ENCODE measurements at regions not wholly inside any gene's neighbourhood (a gene's known extent, or its start where the extent isn't known, plus 50 kb on each side); places are given as distances from the start of the nearest gene placed in this dataset.
"Not testable (repeated sequence)": the region's sequence is repeated elsewhere in the genome, so short reads cannot be mapped to it uniquely, and the experiment has no call there.

DNA sequence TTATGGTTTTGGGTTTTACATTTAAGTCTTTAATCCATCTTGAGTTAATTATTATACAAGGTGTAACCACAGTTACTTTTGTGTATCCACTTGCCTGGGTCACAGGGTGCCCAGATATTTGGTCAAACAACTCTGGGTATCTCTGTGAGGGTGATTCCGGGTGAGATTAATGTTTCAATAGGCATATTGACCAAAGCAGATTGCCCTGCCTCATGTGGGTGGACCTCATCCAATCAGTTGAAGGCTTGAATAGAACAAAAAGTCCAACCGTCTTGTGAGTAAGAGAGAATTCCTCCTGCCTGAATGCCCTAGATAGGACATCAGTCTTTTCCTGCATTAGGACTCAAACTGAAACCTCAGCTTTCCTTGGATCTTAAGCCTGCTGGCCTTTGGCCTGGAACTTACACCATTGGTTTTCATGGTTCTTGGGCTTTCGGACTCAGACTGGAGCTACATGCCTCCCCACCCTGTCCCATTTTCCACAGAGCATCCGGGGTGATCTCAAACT is 68.9 kb upstream of the ST8SIA6 start:
- no peaks in the 10 kb centered on the region for H3K4me1 ChIP-seq (ENCODE audit: insufficient read depth, low read length)
- no peak overlapping the region for H3K4me2 ChIP-seq (ENCODE audit: insufficient read depth, low read length)
- H3K36me3 ChIP-seq (ENCODE audit: insufficient read depth, low read length) = no peaks in the 10 kb centered on the region
- DNase-seq (no peak), ATAC-seq (ENCODE audit: insufficient read depth, low read depth) (no peak)
- H3K9ac ChIP-seq (ENCODE audit: low read depth, low read length) = no peak overlapping the region
- no peaks in the 10 kb centered on the region for H3K79me2 ChIP-seq (ENCODE audit: insufficient read depth, low read length)
- no peak overlapping the region for H3K4me3 ChIP-seq (ENCODE audit: low read depth in 1 of 2, low read length in 2 of 2)
- H2AFZ ChIP-seq (ENCODE audit: low read depth, low read length) = no peak overlapping the region
- no peaks in the 10 kb centered on the region for H3K27me3 ChIP-seq (ENCODE audit: insufficient read depth, low read length, poor library complexity)
- no peaks in the 10 kb centered on the region for H4K20me1 ChIP-seq (ENCODE audit: insufficient read depth, low read length)
- TF ChIP-seq, protein P1, sequence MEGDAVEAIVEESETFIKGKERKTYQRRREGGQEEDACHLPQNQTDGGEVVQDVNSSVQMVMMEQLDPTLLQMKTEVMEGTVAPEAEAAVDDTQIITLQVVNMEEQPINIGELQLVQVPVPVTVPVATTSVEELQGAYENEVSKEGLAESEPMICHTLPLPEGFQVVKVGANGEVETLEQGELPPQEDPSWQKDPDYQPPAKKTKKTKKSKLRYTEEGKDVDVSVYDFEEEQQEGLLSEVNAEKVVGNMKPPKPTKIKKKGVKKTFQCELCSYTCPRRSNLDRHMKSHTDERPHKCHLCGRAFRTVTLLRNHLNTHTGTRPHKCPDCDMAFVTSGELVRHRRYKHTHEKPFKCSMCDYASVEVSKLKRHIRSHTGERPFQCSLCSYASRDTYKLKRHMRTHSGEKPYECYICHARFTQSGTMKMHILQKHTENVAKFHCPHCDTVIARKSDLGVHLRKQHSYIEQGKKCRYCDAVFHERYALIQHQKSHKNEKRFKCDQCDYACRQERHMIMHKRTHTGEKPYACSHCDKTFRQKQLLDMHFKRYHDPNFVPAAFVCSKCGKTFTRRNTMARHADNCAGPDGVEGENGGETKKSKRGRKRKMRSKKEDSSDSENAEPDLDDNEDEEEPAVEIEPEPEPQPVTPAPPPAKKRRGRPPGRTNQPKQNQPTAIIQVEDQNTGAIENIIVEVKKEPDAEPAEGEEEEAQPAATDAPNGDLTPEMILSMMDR (IDR thresholded peaks at IDR 0.05; ENCODE audit: borderline replicate concordance, extremely low read depth, low read length, poor library complexity, severe bottlenecking) = no peak
- no peak for TF ChIP-seq EZH2 (IDR thresholded peaks at IDR 0.05; ENCODE audit: borderline replicate concordance, low read depth, low read length, severe bottlenecking)
- no peaks in the 10 kb centered on the region for H3K9me3 ChIP-seq (ENCODE audit: insufficient read depth, low read length, severe bottlenecking)
- no peak overlapping the region for H3K27ac ChIP-seq (ENCODE audit: low read length)

DNA sequence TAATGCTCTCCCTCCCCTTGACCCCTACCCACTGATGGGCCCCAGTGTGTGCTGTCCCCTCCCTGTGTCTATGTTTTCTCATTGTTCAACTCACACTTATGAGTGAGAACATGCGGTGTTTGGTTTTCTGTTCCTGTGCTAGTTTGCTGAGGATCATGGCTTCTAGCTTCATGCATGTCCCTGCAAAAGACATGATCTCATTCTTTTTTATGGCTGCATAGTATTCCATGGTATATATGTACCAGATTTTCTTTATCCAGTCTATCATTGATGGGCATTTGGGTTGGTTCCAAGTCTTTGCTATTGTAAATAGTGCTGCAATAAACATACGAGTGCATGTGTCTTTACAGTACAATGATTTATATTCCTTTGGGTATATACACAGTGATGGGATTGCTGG is 67.9 kb upstream of the ST8SIA6 start:
- DNase-seq; H3K27ac ChIP-seq (ENCODE audit: low read length); H3K27me3 ChIP-seq (ENCODE audit: insufficient read depth, low read length, poor library complexity); H4K20me1 ChIP-seq (ENCODE audit: insufficient read depth, low read length); H3K4me3 ChIP-seq (ENCODE audit: low read depth in 1 of 2, low read length in 2 of 2); H2AFZ ChIP-seq (ENCODE audit: low read depth, low read length); ATAC-seq (ENCODE audit: insufficient read depth, low read depth); H3K4me1 ChIP-seq (ENCODE audit: insufficient read depth, low read length); H3K4me2 ChIP-seq (ENCODE audit: insufficient read depth, low read length); H3K9ac ChIP-seq (ENCODE audit: low read depth, low read length); H3K9me3 ChIP-seq (ENCODE audit: insufficient read depth, low read length, severe bottlenecking); H3K36me3 ChIP-seq (ENCODE audit: insufficient read depth, low read length); H3K79me2 ChIP-seq (ENCODE audit: insufficient read depth, low read length): not testable (repeated sequence)

GRCh38 chr10:17519457-17519856 is 65.1 kb upstream of the ST8SIA6 start:
- no peak for ATAC-seq (ENCODE audit: insufficient read depth, low read depth)
- Histone ChIP-seq H3K36me3 (ENCODE audit: insufficient read depth, low read length) (no peaks in the 10 kb centered on the region), H3K4me2 (ENCODE audit: insufficient read depth, low read length) (no peak overlapping the region), H3K4me3 (ENCODE audit: low read depth in 1 of 2, low read length in 2 of 2) (no peak overlapping the region), H3K79me2 (ENCODE audit: insufficient read depth, low read length) (no peaks in the 10 kb centered on the region), H3K27ac (ENCODE audit: low read length) (no peak overlapping the region), H3K9me3 (ENCODE audit: insufficient read depth, low read length, severe bottlenecking) (no peaks in the 10 kb centered on the region), H3K27me3 (ENCODE audit: insufficient read depth, low read length, poor library complexity) (no peaks in the 10 kb centered on the region), H3K4me1 (ENCODE audit: insufficient read depth, low read length) (no peaks in the 10 kb centered on the region), H3K9ac (ENCODE audit: low read depth, low read length) (no peak overlapping the region), H2AFZ (ENCODE audit: low read depth, low read length) (no peak overlapping the region), H4K20me1 (ENCODE audit: insufficient read depth, low read length) (no peaks in the 10 kb centered on the region)
- TF ChIP-seq, protein P1 (IDR thresholded peaks at IDR 0.05; ENCODE audit: borderline replicate concordance, extremely low read depth, low read length, poor library complexity, severe bottlenecking) = no peak
- no peak for TF ChIP-seq EZH2 (IDR thresholded peaks at IDR 0.05; ENCODE audit: borderline replicate concordance, low read depth, low read length, severe bottlenecking)
- no peak for DNase-seq

DNA sequence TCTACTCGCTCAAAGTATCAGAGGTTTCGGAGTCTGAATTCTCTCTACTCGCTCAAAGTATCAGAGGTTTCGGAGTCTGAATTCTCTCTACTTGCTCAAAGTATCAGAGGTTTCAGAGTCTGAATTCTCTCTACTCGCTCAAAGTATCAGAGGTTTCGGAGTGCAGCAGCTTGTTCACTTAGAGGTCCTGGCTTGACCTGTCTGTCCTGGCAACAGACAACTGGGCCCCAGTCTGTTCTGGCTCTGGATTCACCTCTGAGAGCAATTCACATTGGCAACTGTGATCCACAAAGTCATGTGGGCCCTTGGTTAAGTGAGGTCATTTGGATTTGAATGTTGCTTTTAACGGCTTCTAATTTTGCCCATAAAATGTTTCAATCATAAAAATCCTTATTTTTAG is 63.9 kb upstream of the ST8SIA6 start:
- no peaks in the 10 kb centered on the region for H3K27me3 ChIP-seq (ENCODE audit: insufficient read depth, low read length, poor library complexity)

More for the DNA sequence above, 63.9 kb upstream of the ST8SIA6 start:
- TF ChIP-seq EZH2 (IDR thresholded peaks at IDR 0.05; ENCODE audit: borderline replicate concordance, low read depth, low read length, severe bottlenecking) = no peak
- TF ChIP-seq, protein P1 (IDR thresholded peaks at IDR 0.05; ENCODE audit: borderline replicate concordance, extremely low read depth, low read length, poor library complexity, severe bottlenecking) = no peak
- Histone ChIP-seq H2AFZ (ENCODE audit: low read depth, low read length) (no peak overlapping the region), H3K4me3 (ENCODE audit: low read depth in 1 of 2, low read length in 2 of 2) (no peak overlapping the region), H3K4me1 (ENCODE audit: insufficient read depth, low read length) (no peaks in the 10 kb centered on the region), H3K79me2 (ENCODE audit: insufficient read depth, low read length) (no peaks in the 10 kb centered on the region), H3K4me2 (ENCODE audit: insufficient read depth, low read length) (no peak overlapping the region), H3K9me3 (ENCODE audit: insufficient read depth, low read length, severe bottlenecking) (no peaks in the 10 kb centered on the region), H4K20me1 (ENCODE audit: insufficient read depth, low read length) (no peaks in the 10 kb centered on the region), H3K9ac (ENCODE audit: low read depth, low read length) (no peak overlapping the region), H3K36me3 (ENCODE audit: insufficient read depth, low read length) (no peaks in the 10 kb centered on the region), H3K27ac (ENCODE audit: low read length) (no peak overlapping the region)
- DNase-seq (no peak), ATAC-seq (ENCODE audit: insufficient read depth, low read depth) (no peak)
